GM10266 (cell line): ENCODE measurements at regions not wholly inside any gene's neighbourhood (a gene's known extent, or its start where the extent isn't known, plus 50 kb on each side); places are given as distances from the start of the nearest gene placed in this dataset.

Source experiments
- DNase-seq: peaks from one replicate; pipeline ENCODE4 v3.0.0; 2012; ENCODE audit errors: extremely low spot score
- CTCF ChIP-seq: IDR thresholded peaks from 2 replicates; pipeline ENCODE4 v1.5.1; 2012; ENCODE audit warnings: mild to moderate bottlenecking, low read depth; ENCODE audit not compliant: control insufficient read depth, insufficient read depth; ENCODE audit errors: missing control alignments

- no peak for TF ChIP-seq CTCF
- no peak for DNase-seq
Measured at GRCh38 chr11:42232673-42233072, 773.2 kb upstream of the LRRC4C start.

GRCh38 chr11:42234451-42234951 lies 775.0 kb upstream of the LRRC4C start:
- TF ChIP-seq CTCF = no peak
- no peak for DNase-seq

GRCh38 chr11:42237701-42238235 lies 778.3 kb upstream of the LRRC4C start:
- TF ChIP-seq CTCF = no peak
- no peak for DNase-seq

- TF ChIP-seq CTCF = no peak
- no peak for DNase-seq
Measured at GRCh38 chr11:42239188-42239587, 779.7 kb upstream of the LRRC4C start.

DNA sequence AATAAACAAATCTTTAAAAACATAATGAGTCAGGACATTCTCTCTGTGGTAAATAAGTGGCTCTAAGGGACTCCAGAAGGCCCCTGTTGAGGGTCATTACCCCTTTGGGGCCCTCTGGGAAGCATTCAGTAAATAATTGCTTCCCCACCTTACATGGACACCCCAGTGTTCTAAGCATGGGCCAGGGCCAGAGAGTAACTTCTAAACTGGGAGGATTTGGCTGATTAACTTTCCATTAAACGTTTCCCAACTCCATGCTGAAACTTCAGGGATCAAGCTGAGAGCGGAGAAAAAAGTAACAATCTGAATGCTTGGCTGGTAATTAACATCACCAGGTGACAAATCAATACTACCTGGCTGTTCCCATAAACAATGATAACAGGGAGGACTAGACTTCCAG lies 783.9 kb upstream of the LRRC4C start:
- no peak for TF ChIP-seq CTCF
- DNase-seq = no peak

- no peak for TF ChIP-seq CTCF
- no peak for DNase-seq
Measured at GRCh38 chr11:42244376-42244775, 784.9 kb upstream of the LRRC4C start.

GRCh38 chr11:42249401-42249800 lies 789.9 kb upstream of the LRRC4C start:
- TF ChIP-seq CTCF = no peak
- DNase-seq = no peak
